Caco-2 (cell line): ENCODE measurements at regions not wholly inside any gene's neighbourhood (a gene's known extent, or its start where the extent isn't known, plus 50 kb on each side); places are given as distances from the start of the nearest gene placed in this dataset.

ENCODE experiments used
- BruUV-seq: library from RNA; stranded (reverse); fragments of 400-500 nt; replicated peaks from 2 replicates; lab custom pipeline; 2021; lab: Mats Ljungman, UMichigan
- CTCF ChIA-PET: fragments of 300-600 bp; sonication (Branson Sonifier 250); formaldehyde crosslinking; loops from one replicate; lab custom pipeline; 2022; ENCODE audit warnings: antibody characterized with exemption; lab: Charles Lee
- POLR2A ChIA-PET: fragments of 300-600 bp; sonication (Branson Sonifier 250); formaldehyde crosslinking; loops from one replicate; lab custom pipeline; 2022; ENCODE audit warnings: antibody characterized with exemption; lab: Charles Lee
- DNase-seq, 2 experiments: peaks; one replicate each; pipeline versions ENCODE4 v3.0.0 to v3.0.0-alpha.2; 2020 to 2022
- H3K27me3 ChIP-seq: replicated peaks from 2 replicates; pipeline ENCODE4 v1.6.0; 2011; ENCODE audit warnings: low read length; ENCODE audit not compliant: control insufficient read depth, insufficient read depth
- H3K36me3 ChIP-seq: 2 replicates; pipeline ENCODE4 v1.5.1; 2011; ENCODE audit warnings: low read length; ENCODE audit not compliant: control insufficient read depth, insufficient read depth
- H3K4me1 ChIP-seq: fragments of 250-450 bp; sonication (Bioruptor Pico); 2 replicates; pipeline ENCODE4 v1.5.1; 2020; ENCODE audit warnings: mild to moderate bottlenecking
- H3K4me3 ChIP-seq: 2 replicates; pipeline ENCODE4 v1.5.1; 2011; ENCODE audit warnings: low read depth, mild to moderate bottlenecking, control low read depth, low read length
- H3K9me3 ChIP-seq: fragments of 250-450 bp; sonication (Bioruptor Pico); 2 replicates; pipeline ENCODE4 v1.5.1; 2020; ENCODE audit warnings: mild to moderate bottlenecking, moderate library complexity
- H3K27ac Mint-ChIP-seq: one replicate; pipeline ENCODE4 v1.8.0; 2022; ENCODE audit warnings: mixed read lengths; ENCODE audit not compliant: unreplicated experiment
- H3K27me3 Mint-ChIP-seq: one replicate; pipeline ENCODE4 v1.8.0; 2022; ENCODE audit warnings: mixed read lengths; ENCODE audit not compliant: insufficient read depth, unreplicated experiment
- H3K36me3 Mint-ChIP-seq: one replicate; pipeline ENCODE4 v1.8.0; 2022; ENCODE audit warnings: mild to moderate bottlenecking, mixed read lengths; ENCODE audit not compliant: insufficient read depth, unreplicated experiment
- H3K4me1 Mint-ChIP-seq: one replicate; pipeline ENCODE4 v1.8.0; 2022; ENCODE audit warnings: low read depth, mixed read lengths; ENCODE audit not compliant: unreplicated experiment
- H3K4me3 Mint-ChIP-seq: one replicate; pipeline ENCODE4 v1.8.0; 2022; ENCODE audit warnings: mild to moderate bottlenecking, moderate library complexity, mixed read lengths; ENCODE audit not compliant: unreplicated experiment
- H3K9me3 Mint-ChIP-seq: one replicate; pipeline ENCODE4 v1.8.0; 2022; ENCODE audit warnings: mixed read lengths; ENCODE audit not compliant: unreplicated experiment
- CTCF ChIP-seq, 2 experiments: fragments of 200-600 bp in 1 of 2; IDR thresholded peaks; 1 replicate in 1 of 2; 2 replicates in 1 of 2; pipeline versions ENCODE4 v1.5.1 to v1.8.0; 2011 to 2022; ENCODE audit warnings: antibody characterized with exemption in 1 of 2, control low read depth in 1 of 2, inconsistent platforms in 1 of 2, low read depth in 1 of 2, low read length in 1 of 2, mild to moderate bottlenecking in 1 of 2, moderate library complexity in 1 of 2; ENCODE audit not compliant: insufficient read depth in 1 of 2, severe bottlenecking in 1 of 2, unreplicated experiment in 1 of 2
- intact Hi-C: fragments of 100-400 bp; cut with micrococcal nuclease; formaldehyde crosslinking; loops from one replicate; pipeline ENCODE4 v1.10.0; 2022; ENCODE audit not compliant: unreplicated experiment

GRCh38 chr4:123246085-123246484, 150.5 kb upstream of the SPRY1 start:
- H3K36me3 ChIP-seq, result no peaks in the 10 kb centered on the region
- BruUV-seq, result no TSS peak
- CTCF ChIA-PET, result no interaction called here
- no peaks in the 10 kb centered on the region for H3K4me1 ChIP-seq
- no peak overlapping the region for H3K4me3 ChIP-seq
- no peaks in the 10 kb centered on the region for H3K27me3 ChIP-seq
- no peaks in the 10 kb centered on the region for H3K9me3 ChIP-seq
- Mint-ChIP-seq H3K4me1 (no peaks in the 10 kb centered on the region), H3K27ac (no peak overlapping the region), H3K9me3 (peaks cover 9% of the 10 kb centered on the region), H3K36me3 (no peaks in the 10 kb centered on the region), H3K27me3 (no peaks in the 10 kb centered on the region), H3K4me3 (no peak overlapping the region)
- POLR2A ChIA-PET, result no interaction called here
- DNase-seq, result no peak
- intact Hi-C loops, result no loop called here
- TF ChIP-seq CTCF (IDR thresholded peaks at IDR 0.05; ENCODE audit: insufficient read depth in 1 of 2, low read depth in 1 of 2, low read length in 1 of 2, severe bottlenecking in 1 of 2, unreplicated experiment in 1 of 2), result no peak

DNA sequence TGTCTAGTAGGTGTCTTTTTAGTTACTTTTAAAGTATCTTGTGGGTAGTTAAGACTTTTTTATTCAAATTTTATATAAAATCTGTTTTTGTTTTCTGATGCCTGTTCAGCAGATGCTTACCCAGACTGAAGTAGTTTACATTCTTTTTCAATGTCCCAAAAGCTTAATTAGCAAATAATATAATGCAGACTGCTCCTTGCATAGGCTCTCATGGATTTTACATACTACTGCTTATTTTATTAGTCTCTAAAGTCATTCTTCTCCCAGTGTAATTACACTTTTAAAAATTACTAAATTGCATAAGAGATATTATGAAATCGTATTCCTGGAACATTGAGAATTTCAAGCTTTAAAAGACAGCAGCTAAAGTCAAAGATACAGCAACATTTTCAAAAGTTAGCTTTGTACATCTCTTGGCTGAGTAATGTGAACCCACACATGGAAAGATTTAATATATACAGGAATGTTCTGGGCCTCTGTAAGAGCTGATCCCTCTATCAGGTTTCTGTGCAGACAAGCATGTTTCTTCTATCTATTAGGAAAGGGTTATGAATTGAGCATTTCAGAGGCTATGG, 148.4 kb upstream of the SPRY1 start:
- Histone ChIP-seq H3K9me3 (no peaks in the 10 kb centered on the region), H3K27me3 (no peaks in the 10 kb centered on the region), H3K4me1 (no peaks in the 10 kb centered on the region), H3K36me3 (no peaks in the 10 kb centered on the region), H3K4me3 (no peak overlapping the region)
- TF ChIP-seq CTCF (IDR thresholded peaks at IDR 0.05; ENCODE audit: insufficient read depth in 1 of 2, low read depth in 1 of 2, low read length in 1 of 2, severe bottlenecking in 1 of 2, unreplicated experiment in 1 of 2), result no peak
- ChIA-PET POLR2A (no interaction called here), CTCF (no interaction called here)
- Mint-ChIP-seq H3K27ac (no peak overlapping the region), H3K4me3 (no peak overlapping the region), H3K27me3 (no peaks in the 10 kb centered on the region), H3K9me3 (no peaks in the 10 kb centered on the region), H3K36me3 (no peaks in the 10 kb centered on the region), H3K4me1 (no peaks in the 10 kb centered on the region)
- no peak for DNase-seq
- intact Hi-C loops, result no loop called here
- BruUV-seq, result no TSS peak

DNA sequence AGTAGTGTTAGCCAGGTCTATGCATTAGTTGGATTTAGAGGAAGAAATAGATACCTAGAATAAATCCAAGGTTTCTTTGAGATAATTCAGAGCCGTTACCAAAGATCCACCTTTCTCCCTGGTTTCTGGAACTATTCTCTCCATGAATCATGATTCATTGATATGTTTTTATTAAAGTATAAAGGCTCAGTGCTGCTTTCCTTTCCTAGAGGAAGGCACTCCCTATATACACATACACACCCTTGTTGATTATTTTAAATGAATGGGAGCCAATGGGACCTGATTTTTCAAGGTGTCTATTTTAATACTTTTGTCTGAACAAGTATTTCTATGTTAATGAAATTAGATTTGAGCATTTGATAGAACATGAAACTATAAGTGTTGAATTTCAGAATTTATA, 146.8 kb upstream of the SPRY1 start:
- BruUV-seq, result no TSS peak
- ChIA-PET POLR2A (no interaction called here), CTCF (no interaction called here)
- Histone ChIP-seq H3K4me3 (no peak overlapping the region), H3K4me1 (no peaks in the 10 kb centered on the region), H3K9me3 (no peaks in the 10 kb centered on the region), H3K36me3 (no peaks in the 10 kb centered on the region), H3K27me3 (no peaks in the 10 kb centered on the region)
- Mint-ChIP-seq H3K9me3 (no peaks in the 10 kb centered on the region), H3K4me3 (no peak overlapping the region), H3K4me1 (no peaks in the 10 kb centered on the region), H3K36me3 (no peaks in the 10 kb centered on the region), H3K27ac (no peak overlapping the region), H3K27me3 (no peaks in the 10 kb centered on the region)
- intact Hi-C loops, result no loop called here
- DNase-seq, result no peak
- no peak for TF ChIP-seq CTCF (IDR thresholded peaks at IDR 0.05; ENCODE audit: insufficient read depth in 1 of 2, low read depth in 1 of 2, low read length in 1 of 2, severe bottlenecking in 1 of 2, unreplicated experiment in 1 of 2)
